Urothelium cell line (cell line): ENCODE measurements at regions not wholly inside any gene's neighbourhood (a gene's known extent, or its start where the extent isn't known, plus 50 kb on each side); places are given as distances from the start of the nearest gene placed in this dataset.
"Not testable (repeated sequence)": the region's sequence is repeated elsewhere in the genome, so short reads cannot be mapped to it uniquely, and the experiment has no call there.

Experiments used
- DNase-seq: peaks from one replicate; pipeline ENCODE4 v3.0.0; 2011; ENCODE audit warnings: low spot score, mixed read lengths
- FAIRE-seq: peaks from 2 replicates; lab custom pipeline; 2011; peaks lifted over from hg19 to GRCh38; lab: Jason Lieb, UNC

DNA sequence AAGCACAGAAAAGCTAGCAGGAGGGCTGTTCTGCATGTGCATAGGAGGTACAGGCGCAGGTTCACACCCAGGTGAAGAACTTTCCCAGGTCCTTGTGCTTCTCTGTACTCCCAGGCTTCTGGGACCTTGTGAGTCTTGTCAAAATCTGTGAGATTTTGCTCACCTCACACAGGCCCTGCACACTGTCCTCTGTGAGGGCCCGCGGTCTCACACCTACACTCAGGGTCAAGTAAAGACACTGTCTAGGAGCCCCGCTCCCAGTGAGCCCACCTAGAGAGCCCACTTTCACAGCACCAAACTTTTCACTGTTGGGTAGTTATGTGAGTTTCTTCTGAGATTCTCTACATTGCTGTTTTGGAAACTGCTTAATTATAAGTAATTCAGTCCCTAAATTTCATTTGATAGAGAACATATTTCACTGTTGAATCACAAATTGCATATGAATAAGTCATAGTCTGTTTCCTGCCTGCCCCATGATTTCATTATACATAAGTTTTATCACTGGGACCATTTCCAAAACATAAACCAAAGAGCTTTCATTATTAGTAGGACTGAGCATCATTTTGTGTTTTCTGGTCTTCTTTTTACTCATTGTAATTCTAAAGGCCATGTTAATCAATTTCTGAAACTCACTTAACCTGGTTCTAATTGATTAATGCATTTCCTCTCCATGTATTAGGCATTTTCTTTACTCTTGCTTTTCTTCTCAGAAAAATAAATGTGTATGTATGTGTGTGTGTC is 234.2 kb upstream of the SPOPL start:
- FAIRE-seq (no peak), DNase-seq (peak; percentile 37)

- no peak for FAIRE-seq
- no peak for DNase-seq
Measured at GRCh38 chr2:138267902-138268254, 233.7 kb upstream of the SPOPL start.

DNA sequence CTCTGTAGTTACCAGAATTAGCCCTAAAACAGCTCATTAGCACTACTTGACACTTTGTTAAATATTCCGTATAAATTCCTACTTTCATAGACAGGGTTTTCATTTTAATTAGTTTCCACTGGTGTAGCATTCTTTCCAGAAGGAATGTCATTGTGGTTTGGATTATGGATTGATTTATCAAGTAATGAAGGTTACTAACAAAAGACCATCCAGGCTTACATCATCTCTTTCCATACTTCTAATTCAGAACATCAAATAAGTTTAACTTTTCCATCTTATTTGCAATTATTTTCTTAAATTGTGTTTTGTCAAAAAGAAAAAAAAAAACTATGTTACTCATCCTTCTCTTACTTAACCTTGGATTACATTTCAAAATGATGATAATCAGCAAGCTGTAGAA is 231.8 kb upstream of the SPOPL start:
- no peak for FAIRE-seq

GRCh38 chr2:138271467-138271866 is 230.1 kb upstream of the SPOPL start:
- DNase-seq (no peak), FAIRE-seq (no peak)

More for the DNA sequence above, 231.8 kb upstream of the SPOPL start:
- no peak for DNase-seq

- FAIRE-seq (no peak), DNase-seq (no peak)
Measured at GRCh38 chr2:138272524-138273195, 228.9 kb upstream of the SPOPL start.

DNA sequence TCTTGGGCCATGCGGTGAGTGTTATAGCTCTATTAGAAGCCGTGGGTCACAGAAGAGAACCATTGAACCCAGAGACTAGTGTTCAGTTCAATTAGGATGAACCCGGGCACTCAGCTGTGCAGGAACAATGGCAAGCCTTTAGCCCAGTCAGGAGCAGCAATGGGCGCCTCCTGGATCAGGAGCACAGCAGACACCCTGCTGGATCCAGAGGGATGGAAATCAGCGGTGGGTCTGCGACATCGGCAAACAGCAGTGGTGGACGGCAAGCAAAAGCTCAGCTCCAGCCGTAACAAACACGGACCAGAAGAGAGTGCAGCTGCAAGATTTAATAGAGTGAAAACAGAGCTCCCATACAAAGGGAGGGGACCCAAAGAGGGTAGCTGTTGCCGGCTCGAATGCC is 228.3 kb upstream of the SPOPL start:
- DNase-seq, FAIRE-seq: not testable (repeated sequence)

- DNase-seq (no peak), FAIRE-seq (no peak)
Measured at GRCh38 chr2:138274421-138275291, 226.9 kb upstream of the SPOPL start.

GRCh38 chr2:138275292-138275690 is 226.3 kb upstream of the SPOPL start:
- FAIRE-seq (no peak), DNase-seq (no peak)

- FAIRE-seq: no peak
- no peak for DNase-seq
Measured at GRCh38 chr2:138275881-138276280, 225.7 kb upstream of the SPOPL start.

GRCh38 chr2:138276339-138276738 is 225.2 kb upstream of the SPOPL start:
- FAIRE-seq (no peak), DNase-seq (no peak)

DNA sequence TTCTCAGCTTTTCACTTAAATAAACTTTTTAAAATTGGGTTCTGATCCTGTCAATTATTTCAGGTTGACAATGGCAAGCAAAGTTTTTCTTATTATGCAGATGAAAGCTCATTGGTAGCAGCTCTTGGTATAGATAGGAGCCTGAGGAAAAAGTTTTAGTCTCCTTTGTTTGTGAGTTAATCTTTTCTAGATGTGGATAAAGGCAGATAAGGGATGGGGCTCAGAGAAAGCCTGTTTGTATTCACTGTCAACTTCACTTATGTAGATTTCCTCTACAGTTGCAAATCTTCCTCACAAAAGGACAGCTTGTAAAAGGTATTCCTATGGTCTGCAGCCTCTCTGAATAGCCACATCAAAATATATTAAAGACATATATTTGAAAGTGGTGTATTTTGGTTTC is 224.5 kb upstream of the SPOPL start:
- DNase-seq: no peak
- FAIRE-seq: no peak

- FAIRE-seq: no peak
- DNase-seq: no peak
Measured at GRCh38 chr2:138279871-138280270, 221.7 kb upstream of the SPOPL start.

- no peak for DNase-seq
Measured at GRCh38 chr2:138280999-138281695, 220.4 kb upstream of the SPOPL start.

DNA sequence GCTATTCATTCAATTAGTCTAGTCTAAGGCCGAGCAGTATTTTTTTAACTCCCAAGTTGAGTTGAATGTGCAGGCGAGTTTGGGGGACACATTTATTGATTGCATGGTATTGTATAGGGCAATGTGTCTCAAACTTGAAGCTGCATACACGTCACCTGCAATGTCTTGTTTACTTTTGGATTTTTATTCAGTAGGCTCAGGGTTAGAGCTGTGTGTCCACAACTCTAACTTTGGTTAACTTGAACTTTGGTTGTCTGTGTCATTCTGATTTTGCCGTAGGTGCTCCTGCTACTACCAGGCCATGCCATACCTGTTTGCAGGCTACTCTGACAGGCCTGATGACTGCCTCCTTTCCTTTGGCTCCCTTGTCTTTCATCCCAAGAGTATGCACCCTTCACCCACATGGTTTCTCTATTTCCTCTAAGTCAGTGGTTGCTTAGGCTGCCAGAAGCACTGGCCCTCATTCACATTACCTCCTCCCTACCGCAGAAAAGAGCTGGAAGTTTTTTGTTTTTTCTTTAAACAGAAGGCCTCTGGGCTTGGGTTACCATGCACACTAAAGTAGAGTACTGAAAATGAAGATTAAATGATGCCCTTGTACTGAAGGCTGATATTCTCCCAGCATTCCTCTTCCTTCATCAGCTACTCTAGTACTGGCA is 219.4 kb upstream of the SPOPL start:
- no peak for FAIRE-seq
- no peak for DNase-seq

More at GRCh38 chr2:138280999-138281695, 220.4 kb upstream of the SPOPL start:
- no peak for FAIRE-seq

- FAIRE-seq (no peak), DNase-seq (no peak)
Measured at GRCh38 chr2:138291805-138292204, 209.8 kb upstream of the SPOPL start.

- FAIRE-seq (no peak), DNase-seq (no peak)
Measured at GRCh38 chr2:138293045-138293444, 208.5 kb upstream of the SPOPL start.

DNA sequence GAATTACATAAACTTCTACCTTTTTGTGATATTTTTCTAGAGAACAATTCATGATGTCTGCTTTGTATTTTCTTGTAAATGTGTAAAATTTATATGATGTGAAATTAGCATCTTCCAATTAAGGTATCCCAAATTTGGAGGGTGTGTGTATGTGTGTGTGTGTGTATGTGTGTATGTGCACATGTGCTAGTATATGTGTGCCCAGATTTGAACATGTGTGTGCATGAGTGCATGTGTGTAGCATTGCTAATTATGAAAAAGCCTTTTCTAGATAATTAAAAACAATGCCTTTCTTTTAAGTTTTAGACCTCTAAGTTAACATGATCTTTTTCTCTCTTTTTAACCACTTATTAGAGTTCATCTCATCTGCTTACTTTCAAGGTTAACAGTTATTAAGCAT is 208.0 kb upstream of the SPOPL start:
- FAIRE-seq (no peak), DNase-seq (no peak)

DNA sequence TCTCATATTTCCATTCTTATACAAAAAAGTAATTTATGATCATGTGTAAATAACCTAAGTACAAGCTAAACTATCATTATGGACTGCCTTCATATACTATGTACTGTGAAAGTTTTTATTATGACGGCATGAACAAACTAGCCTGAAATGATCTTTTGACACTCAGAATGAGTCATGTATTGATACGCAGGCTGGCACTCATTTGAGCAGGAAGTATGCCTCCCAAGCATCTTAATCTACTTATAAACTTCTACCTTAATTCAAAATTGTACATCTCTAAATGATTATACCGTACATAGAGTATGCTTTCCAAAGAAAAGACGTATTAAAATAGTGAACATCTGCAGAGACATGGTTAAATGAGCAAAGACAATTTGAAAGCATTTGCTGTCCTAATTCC is 207.1 kb upstream of the SPOPL start:
- FAIRE-seq (no peak), DNase-seq (no peak)

DNA sequence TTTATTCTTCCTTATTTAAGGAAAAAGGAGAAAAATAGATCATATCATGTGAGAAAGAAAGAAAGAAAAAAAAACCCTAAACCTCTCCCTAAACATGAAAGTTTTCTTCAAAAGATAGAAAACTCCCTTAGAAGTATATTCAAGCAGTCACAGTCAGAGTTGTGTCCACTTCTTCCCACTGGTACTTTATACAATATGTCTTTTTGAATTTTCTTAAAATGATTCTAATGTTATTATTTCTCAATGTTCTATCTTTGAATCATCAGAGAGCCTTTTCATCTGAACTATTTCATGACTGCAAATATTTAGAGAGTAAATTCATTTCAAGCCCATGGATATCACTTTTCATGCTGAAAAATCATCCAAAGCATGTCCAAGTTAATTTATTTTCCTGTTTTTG is 205.2 kb upstream of the SPOPL start:
- no peak for DNase-seq
- no peak for FAIRE-seq

DNA sequence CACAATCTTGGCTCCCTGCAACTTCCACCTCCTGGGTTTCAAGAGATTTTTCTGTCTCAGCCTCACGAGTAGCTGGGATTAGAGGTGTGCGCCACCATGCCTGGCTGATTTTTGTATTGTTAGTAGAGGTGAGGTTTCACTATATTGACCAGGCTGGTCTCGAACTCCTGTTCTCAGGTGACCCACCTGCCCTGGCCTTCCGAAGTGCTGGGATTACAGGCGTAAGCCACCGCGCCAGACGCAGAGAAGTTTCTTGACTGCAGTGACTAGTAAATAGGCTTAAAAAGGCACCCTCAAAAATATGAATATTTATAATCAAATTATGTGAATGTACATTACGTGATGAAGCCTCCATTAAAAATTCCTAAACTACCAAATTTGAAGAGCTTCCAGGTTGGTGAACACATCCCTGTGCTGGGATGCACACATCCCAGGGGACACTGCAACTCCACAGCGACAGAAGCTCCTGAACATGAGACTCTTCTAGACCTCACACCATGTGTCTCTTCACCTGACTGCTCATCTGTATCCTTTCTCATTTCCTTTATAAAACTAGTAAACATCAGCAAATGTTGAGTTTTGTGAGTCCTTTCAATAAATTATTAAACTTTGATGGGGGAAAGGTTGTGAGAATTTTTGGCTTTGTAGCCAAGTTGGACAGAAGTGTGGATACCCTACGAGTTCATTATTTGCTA is 203.3 kb upstream of the SPOPL start:
- DNase-seq (no peak), FAIRE-seq (no peak)
